ENCODE measurements at regions not wholly inside any gene's neighbourhood (a gene's known extent, or its start where the extent isn't known, plus 50 kb on each side); places are given as distances from the start of the nearest gene placed in this dataset.
"Not testable (repeated sequence)": the region's sequence is repeated elsewhere in the genome, so short reads cannot be mapped to it uniquely, and the experiment has no call there.

DNA sequence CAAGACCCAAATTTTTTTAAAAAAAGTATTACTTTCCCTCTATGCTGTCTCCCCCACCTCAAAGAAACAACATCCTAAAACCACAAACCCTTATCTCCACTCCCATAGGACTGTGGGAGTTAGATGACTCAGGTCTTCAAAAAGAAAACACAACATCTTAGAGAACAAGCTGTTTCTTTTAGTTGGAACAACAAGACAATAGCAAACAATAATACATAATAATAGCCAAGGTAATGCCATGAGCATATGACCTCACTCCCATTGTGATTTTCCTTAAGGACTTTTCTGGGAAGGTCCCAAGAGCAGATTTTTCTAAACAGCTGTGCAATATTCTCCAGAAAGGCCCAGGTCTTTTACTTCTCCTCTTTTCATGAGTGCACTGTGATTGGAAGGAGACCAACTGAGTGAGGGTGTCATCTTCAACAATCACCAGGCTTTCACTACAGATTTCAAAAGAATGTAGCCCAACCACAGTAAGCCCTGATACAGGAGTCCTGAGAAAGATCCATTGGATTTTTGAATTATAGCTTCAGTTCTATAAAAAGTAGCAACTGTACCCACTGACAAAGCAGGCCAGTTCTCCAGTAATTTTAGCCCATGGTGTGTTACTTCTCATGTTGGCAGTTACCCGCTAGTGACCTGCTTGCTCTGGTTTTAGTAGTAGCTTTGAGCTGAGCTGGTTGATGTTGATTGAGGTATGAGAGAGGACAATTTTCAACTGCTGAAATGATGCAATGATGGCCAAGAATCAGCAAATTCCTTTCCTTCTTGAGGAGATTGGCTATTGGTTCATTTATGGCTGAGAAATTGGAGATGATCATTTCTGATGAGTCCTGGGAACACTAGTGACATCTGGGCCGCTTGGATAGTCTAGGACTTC is 144.5 kb upstream of the TCF4 start:
- DNase-seq (no peak), FAIRE-seq (no peak)
- WGBS, 2 donors, result 86 to 87% methylated on average over 2 of the region's 2 CpGs

GRCh38 chr18:55731594-55732042 is 143.6 kb upstream of the TCF4 start:
- ATAC-seq (no peak), FAIRE-seq (no peak), DNase-seq (no peak)
- 73 to 76% methylated on average over 4 of the region's 4 CpGs for WGBS, 2 donors
- TF ChIP-seq, protein P1, sequence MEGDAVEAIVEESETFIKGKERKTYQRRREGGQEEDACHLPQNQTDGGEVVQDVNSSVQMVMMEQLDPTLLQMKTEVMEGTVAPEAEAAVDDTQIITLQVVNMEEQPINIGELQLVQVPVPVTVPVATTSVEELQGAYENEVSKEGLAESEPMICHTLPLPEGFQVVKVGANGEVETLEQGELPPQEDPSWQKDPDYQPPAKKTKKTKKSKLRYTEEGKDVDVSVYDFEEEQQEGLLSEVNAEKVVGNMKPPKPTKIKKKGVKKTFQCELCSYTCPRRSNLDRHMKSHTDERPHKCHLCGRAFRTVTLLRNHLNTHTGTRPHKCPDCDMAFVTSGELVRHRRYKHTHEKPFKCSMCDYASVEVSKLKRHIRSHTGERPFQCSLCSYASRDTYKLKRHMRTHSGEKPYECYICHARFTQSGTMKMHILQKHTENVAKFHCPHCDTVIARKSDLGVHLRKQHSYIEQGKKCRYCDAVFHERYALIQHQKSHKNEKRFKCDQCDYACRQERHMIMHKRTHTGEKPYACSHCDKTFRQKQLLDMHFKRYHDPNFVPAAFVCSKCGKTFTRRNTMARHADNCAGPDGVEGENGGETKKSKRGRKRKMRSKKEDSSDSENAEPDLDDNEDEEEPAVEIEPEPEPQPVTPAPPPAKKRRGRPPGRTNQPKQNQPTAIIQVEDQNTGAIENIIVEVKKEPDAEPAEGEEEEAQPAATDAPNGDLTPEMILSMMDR (IDR thresholded peaks at IDR 0.05), result no peak
- Histone ChIP-seq H3K4me1 (no peaks in the 10 kb centered on the region), H3K27me3 (no peaks in the 10 kb centered on the region), H3K9me3 (no peaks in the 10 kb centered on the region), H3K4me3 (no peak overlapping the region), H3K36me3 (no peaks in the 10 kb centered on the region), H3K27ac (no peak overlapping the region)
- intact Hi-C loops (cut with DNase I), result no loop called here

More for the DNA sequence above, 144.5 kb upstream of the TCF4 start:
- intact Hi-C loops (cut with DNase I), result no loop called here
- peak in 1 of 4 donors; percentile 35 for ATAC-seq
- Histone ChIP-seq H3K27ac (no peak overlapping the region), H3K4me3 (no peak overlapping the region), H3K27me3 (no peaks in the 10 kb centered on the region), H3K4me1 (no peaks in the 10 kb centered on the region), H3K9me3 (no peaks in the 10 kb centered on the region), H3K36me3 (no peaks in the 10 kb centered on the region)
- TF ChIP-seq, protein P1 (IDR thresholded peaks at IDR 0.05), result no peak

DNA sequence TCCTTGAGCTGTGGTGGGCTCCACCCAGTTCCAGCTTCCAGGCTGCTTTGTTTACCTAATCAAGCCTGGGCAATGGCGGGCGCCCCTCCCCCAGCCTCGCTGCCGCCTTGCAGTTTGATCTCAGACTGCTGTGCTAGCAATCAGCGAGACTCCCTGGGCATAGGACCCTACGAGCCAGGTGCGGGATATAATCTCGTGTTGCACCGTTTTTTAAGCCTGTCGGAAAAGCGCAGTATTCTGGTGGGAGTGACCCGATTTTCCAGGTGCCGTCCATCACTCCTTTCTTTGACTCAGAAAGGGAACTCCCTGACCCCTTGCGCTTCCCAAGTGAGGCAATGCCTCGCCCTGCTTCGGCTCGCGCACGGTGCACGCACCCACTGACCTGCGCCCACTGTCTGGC is 133.0 kb upstream of the TCF4 start:
- intact Hi-C loops (cut with DNase I); FAIRE-seq: not testable (repeated sequence)

DNA sequence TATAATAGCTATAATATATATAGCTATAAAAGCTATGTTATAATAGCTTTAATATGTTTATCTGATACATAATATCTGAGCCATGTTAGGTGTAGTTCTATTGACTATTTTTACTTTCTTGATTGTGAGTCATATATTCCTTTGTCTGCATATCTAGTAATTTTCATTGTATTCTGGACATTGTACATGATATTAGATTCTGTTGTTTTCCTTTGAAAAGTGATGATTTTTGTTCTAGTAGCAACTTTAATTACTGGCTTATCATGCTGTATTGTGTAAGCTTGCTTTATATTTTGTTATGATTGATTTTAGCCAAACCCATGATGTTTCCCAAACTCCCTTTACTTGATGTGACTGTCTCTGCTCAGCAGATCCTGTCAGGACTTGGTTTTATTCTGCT is 125.7 kb upstream of the TCF4 start:
- intact Hi-C loops (cut with DNase I), result no loop called here
- no peak for ATAC-seq
- H3K9me3 ChIP-seq, result no peaks in the 10 kb centered on the region
- no peak overlapping the region for H3K27ac ChIP-seq
- FAIRE-seq, result no peak
- no peaks in the 10 kb centered on the region for H3K36me3 ChIP-seq
- H3K4me3 ChIP-seq, result no peak overlapping the region
- no peak for DNase-seq
- H3K27me3 ChIP-seq, result no peaks in the 10 kb centered on the region
- no peaks in the 10 kb centered on the region for H3K4me1 ChIP-seq
- TF ChIP-seq, protein P1 (IDR thresholded peaks at IDR 0.05), result no peak

More for the DNA sequence above, 133.0 kb upstream of the TCF4 start:
- WGBS, 2 donors, result 73 to 88% methylated on average over 10 to 14 of the region's 21 CpGs
- H3K4me1 ChIP-seq, H3K36me3 ChIP-seq, H3K27me3 ChIP-seq, H3K9me3 ChIP-seq, DNase-seq, H3K4me3 ChIP-seq, H3K27ac ChIP-seq, ATAC-seq: not testable (repeated sequence)

DNA sequence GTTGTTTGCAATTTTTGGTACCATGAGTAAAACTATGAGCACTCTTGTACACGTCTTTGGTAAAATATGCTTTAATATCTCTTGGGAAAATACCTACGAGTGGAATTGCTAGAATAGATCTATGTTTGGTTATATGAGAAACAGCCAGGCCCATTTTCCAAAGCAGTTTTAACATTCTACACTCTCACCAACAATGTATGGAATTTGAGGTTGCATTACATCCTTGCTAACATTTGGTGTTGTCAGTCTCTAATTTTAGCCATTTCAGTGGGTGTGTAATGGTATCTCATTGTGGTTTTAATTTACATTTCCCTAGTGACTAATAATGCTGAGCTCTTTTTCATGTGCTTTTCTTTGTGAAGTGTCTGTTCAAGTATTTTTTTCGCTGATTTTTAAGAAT is 118.9 kb upstream of the TCF4 start:
- Histone ChIP-seq H3K9me3 (no peaks in the 10 kb centered on the region), H3K36me3 (no peaks in the 10 kb centered on the region), H3K4me3 (no peak overlapping the region), H3K27me3 (no peaks in the 10 kb centered on the region), H3K4me1 (no peaks in the 10 kb centered on the region), H3K27ac (no peak overlapping the region)
- WGBS, 2 donors, result 63 to 71% methylated on average over 3 of the region's 3 CpGs
- intact Hi-C loops (cut with DNase I), result no loop called here
- no peak for ATAC-seq
- no peak for DNase-seq
- TF ChIP-seq, protein P1 (IDR thresholded peaks at IDR 0.05), result no peak
- no peak for FAIRE-seq

Measured in pancreas (tissue), 10 donors.